ENCODE measurements at regions not wholly inside any gene's neighbourhood (a gene's known extent, or its start where the extent isn't known, plus 50 kb on each side); places are given as distances from the start of the nearest gene placed in this dataset.
"Not testable (repeated sequence)": the region's sequence is repeated elsewhere in the genome, so short reads cannot be mapped to it uniquely, and the experiment has no call there.

DNA sequence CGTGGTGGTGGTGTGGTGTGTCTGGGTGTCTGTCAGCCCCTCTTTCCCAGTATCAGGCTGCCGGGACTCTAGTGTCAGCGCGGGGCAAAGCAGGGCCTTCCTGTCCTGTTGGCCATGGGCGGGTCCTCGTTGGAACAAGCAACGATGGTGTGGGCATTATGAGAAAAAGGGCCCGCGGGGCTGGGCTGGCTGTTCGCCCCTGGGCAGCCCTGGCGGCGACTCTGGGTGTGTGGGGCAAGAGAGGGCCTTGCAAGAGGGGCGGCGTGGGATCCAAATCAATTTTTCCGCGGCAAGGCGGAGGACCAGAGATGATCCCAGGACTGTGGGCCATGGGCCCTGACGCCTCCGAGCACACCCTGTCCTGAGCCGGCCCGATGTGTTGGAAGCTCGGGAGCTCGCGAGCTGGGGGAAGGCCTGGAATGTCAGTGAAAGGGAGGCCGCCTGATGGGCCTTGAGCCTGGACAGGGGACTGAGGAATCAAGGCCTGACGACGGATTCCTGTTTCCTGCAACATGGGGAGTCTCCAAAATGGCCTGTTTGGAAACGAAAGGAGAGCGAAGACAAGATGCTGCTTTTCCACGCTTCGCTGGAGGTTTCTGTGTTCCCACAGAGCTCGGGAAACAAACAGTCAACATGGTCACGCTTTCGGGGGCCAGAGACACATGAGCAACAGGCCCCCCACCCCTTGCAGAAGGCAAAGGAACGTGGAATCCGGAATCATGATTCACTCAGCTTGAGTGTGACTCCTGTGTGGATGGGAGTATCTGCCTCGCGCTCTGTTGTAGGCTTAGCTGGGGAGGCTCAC, 364.7 kb upstream of the DEFB115 start:
- TF ChIP-seq, protein P1, sequence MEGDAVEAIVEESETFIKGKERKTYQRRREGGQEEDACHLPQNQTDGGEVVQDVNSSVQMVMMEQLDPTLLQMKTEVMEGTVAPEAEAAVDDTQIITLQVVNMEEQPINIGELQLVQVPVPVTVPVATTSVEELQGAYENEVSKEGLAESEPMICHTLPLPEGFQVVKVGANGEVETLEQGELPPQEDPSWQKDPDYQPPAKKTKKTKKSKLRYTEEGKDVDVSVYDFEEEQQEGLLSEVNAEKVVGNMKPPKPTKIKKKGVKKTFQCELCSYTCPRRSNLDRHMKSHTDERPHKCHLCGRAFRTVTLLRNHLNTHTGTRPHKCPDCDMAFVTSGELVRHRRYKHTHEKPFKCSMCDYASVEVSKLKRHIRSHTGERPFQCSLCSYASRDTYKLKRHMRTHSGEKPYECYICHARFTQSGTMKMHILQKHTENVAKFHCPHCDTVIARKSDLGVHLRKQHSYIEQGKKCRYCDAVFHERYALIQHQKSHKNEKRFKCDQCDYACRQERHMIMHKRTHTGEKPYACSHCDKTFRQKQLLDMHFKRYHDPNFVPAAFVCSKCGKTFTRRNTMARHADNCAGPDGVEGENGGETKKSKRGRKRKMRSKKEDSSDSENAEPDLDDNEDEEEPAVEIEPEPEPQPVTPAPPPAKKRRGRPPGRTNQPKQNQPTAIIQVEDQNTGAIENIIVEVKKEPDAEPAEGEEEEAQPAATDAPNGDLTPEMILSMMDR (IDR thresholded peaks at IDR 0.05), result no peak
- H3K27ac Mint-ChIP-seq, result no peak overlapping the region
- H3K27me3 Mint-ChIP-seq (ENCODE audit: insufficient read depth), result peaks cover 33% of the 10 kb centered on the region
- H3K9me3 Mint-ChIP-seq, result peaks cover 5% of the 10 kb centered on the region; the same call in 1 of the 2 replicates
- peak overlapping the region; percentile 53; the same call in 1 of the 2 replicates for H3K4me3 Mint-ChIP-seq
- no peak for DNase-seq
- H3K36me3 Mint-ChIP-seq (ENCODE audit: low read depth), result no peaks in the 10 kb centered on the region
- H3K4me1 Mint-ChIP-seq (ENCODE audit: low read depth), result peaks cover 17% of the 10 kb centered on the region; the same call in 1 of the 2 replicates

DNA sequence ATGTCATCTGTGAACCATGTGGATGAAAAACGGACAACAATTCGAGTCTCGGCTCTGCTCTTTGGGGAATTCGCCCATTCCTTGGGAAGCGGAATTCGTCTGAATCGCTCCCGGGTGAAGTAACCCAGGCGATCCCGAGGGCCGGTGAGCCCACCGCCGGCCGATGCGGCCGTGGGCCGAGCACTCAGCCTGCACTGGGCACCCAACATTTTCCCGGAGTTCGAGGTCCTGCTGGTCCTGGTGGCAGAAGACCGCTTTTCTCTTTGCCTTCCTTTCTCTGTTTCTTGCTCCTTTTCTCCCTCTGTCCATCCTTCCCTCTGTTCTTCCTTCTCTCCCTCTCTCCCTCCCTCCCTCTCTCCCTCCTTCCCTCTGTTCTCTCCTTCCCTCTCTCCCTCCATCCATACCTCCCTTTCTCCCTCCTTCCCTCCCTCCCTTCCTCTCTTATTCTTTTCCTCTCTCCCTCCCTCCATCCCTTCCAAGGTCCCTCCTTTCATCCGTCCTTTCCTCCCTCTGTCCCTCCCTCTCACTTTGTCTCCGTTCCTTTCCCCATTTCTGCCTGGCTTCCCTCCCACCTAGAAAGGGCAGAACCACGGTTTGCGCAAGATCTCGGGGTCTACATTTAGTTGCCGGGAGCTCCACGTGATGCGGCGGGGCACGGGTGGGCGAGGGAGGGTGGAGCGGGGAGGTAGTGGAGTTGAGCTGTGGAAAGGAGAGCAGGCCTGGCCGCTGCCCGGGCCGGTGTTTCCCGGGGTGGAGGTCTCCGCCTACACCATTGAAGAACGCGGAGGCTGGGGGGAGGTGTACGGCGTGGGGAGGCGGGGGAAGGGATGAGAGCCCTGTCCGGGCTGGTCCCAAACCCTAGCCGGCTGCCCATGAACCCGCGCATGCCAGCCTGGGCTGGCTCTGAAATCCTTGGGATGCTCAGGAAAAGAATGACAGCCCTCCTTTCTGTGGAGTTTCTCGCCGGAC, 363.8 kb upstream of the DEFB115 start:
- not testable (repeated sequence) for DNase-seq; H3K9me3 Mint-ChIP-seq; H3K36me3 Mint-ChIP-seq (ENCODE audit: low read depth); H3K27ac Mint-ChIP-seq
- peaks cover 17% of the 10 kb centered on the region; the same call in 1 of the 2 replicates for H3K4me1 Mint-ChIP-seq (ENCODE audit: low read depth)
- peak overlapping the region; percentile 53; the same call in 1 of the 2 replicates for H3K4me3 Mint-ChIP-seq
- H3K27me3 Mint-ChIP-seq (ENCODE audit: insufficient read depth), result peaks cover 35% of the 10 kb centered on the region

DNA sequence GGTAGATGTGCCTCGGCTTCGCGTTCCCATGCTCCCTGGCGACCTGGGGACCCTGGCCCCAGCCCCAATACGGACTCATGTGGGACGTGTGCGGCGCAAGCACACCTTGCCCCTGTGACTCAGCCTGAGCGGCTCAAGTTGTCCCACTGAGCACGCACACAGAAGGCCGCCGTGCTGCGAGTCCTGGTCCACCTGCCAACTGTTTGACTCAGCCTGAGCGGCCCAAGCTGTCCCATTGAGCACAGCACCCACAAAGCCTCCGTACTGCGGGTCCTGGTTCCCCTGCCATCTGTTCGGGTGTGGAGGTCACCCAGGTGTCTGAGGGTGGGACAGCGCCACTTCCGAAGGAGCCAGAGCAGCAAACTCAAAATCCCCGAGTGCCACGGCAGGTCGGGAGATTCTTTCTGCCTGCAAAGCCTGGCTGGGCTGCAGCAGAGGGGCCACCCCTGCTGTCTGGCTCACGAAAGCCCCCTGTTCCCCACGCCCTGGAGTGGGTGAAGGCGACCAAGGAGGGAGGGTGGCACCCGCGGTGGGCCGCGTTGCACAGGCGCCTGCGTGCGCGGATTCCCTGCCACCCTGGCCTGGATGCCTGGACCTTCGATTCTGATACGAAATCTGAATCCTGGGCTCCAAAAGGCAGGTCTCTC, 362.6 kb upstream of the DEFB115 start:
- H3K36me3 Mint-ChIP-seq (ENCODE audit: low read depth); DNase-seq; H3K9me3 Mint-ChIP-seq; H3K4me3 Mint-ChIP-seq; H3K27ac Mint-ChIP-seq: not testable (repeated sequence)
- peaks cover 22% of the 10 kb centered on the region; the same call in 1 of the 2 replicates for H3K4me1 Mint-ChIP-seq (ENCODE audit: low read depth)
- peaks cover 45% of the 10 kb centered on the region for H3K27me3 Mint-ChIP-seq (ENCODE audit: insufficient read depth)

DNA sequence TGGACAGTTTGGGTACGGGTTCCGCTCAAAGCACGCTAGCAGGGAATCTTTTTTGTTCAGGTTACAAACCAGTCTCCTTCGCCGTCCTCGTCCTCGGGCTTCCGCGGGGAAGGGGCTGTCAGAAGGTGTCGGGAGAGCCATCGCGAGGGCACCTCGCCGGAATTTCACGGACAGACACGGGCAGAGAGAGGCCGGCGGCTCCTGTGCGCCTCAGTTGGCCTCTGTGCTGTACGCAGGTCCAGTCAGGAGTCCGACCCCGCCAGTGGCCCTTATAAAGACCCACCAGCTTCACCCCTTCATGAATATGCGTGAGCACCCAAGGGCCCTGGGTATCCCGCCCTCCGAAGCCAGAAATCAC, 362.1 kb upstream of the DEFB115 start:
- not testable (repeated sequence) for H3K27ac Mint-ChIP-seq; H3K9me3 Mint-ChIP-seq; DNase-seq; H3K36me3 Mint-ChIP-seq (ENCODE audit: low read depth); H3K4me3 Mint-ChIP-seq
- peaks cover 22% of the 10 kb centered on the region; the same call in 1 of the 2 replicates for H3K4me1 Mint-ChIP-seq (ENCODE audit: low read depth)
- H3K27me3 Mint-ChIP-seq (ENCODE audit: insufficient read depth), result peaks cover 50% of the 10 kb centered on the region

DNA sequence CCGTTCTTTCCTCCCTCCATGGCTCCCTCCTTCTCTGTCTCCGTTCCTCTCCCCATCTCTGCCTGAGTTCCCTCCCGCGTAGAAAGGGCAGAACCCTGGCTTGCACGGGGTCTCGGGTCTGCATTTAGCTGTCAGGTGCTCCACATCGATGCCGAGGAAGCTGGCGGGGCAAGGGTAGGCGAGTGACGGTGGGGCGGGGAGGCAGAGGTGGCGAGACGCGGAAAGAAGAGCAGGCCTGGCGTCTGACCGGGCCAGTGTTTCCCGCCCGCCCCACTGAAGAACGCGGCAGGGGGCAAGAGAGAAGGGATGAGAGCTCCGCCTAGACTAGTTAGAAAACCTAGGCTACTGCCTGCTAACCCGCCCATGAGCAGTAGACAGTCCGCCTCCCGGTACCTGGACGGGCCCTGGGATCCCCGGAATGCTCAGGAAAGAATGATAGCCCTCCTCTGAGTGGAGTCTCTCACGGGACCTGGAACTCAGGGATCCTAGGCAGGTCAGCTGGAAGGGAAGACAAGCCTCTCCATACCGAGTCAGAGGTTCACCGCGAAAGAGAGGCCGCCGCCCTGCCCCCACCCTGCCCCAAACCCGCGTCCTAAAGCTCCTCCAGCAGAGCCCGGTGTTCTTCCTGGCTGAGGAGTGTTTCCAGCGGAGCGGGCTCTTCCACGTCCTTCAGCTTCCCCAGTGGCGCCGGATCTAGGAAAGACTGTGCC, 357.9 kb upstream of the DEFB115 start:
- not testable (repeated sequence) for H3K27ac Mint-ChIP-seq; DNase-seq; H3K36me3 Mint-ChIP-seq (ENCODE audit: low read depth); H3K9me3 Mint-ChIP-seq; H3K4me1 Mint-ChIP-seq (ENCODE audit: low read depth)
- peaks cover 38% of the 10 kb centered on the region for H3K27me3 Mint-ChIP-seq (ENCODE audit: insufficient read depth)
- H3K4me3 Mint-ChIP-seq, result peak overlapping the region; percentile 80; the same call in 1 of the 2 replicates

DNA sequence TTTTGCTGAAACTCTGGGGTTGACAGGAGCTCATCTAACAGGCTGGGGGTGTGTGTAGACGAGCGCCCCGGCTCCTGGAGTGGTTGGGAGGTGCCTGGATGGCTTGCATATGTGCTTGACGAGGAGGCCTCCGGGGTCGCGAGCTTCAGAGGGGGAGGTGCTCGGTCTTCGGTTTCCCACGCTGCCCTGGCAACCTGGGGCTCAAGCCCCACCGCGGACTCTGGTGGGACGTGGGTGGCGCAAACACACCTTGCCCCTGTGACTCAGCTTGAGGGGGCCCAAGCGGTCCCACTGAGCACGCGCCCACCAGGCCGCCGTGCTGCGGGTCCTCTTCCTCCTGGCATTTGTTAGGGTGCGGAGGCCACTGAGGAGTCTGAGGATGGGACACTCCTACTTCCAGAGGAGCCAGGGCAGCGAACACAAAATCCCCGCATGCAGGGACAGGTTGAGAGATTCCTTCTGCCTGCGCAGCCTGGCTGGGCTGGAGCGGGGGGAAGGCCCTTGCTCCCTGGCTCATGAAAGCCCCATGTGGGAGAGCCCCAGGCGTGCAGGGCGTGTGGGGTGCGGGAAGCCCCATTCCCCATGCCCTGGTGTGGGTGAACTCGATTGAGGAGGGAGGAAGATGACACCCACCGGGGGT, 357.3 kb upstream of the DEFB115 start:
- not testable (repeated sequence) for H3K36me3 Mint-ChIP-seq (ENCODE audit: low read depth); H3K27ac Mint-ChIP-seq; H3K9me3 Mint-ChIP-seq; H3K4me3 Mint-ChIP-seq; DNase-seq
- Mint-ChIP-seq H3K4me1 (ENCODE audit: low read depth) (peaks cover 13% of the 10 kb centered on the region; the same call in 1 of the 2 replicates), H3K27me3 (ENCODE audit: insufficient read depth) (peaks cover 42% of the 10 kb centered on the region)

DNA sequence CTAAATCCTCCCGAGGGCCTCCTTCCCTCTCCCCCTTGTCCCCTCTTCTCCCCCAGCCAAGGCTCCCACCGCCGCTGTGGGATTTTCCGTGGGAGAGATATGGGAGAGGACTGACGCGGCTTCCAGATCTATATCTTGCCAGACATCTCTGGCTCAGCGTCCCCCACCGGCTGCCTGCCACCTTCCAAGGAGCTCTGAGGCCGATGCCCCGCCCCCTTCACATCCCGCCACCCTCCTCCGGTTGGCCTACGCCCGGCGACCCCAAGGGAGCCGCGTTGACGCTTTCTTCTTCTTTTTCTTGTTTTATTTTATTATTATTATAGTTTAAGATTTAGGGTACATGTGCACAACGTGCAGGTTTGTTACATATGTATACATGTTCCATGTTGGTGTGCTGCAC, 352.2 kb upstream of the DEFB115 start:
- not testable (repeated sequence) for H3K4me3 Mint-ChIP-seq; H3K27ac Mint-ChIP-seq; H3K36me3 Mint-ChIP-seq (ENCODE audit: low read depth); DNase-seq
- peaks cover 20% of the 10 kb centered on the region for H3K4me1 Mint-ChIP-seq (ENCODE audit: low read depth)
- peaks cover 30% of the 10 kb centered on the region for H3K27me3 Mint-ChIP-seq (ENCODE audit: insufficient read depth)
- H3K9me3 Mint-ChIP-seq, result peaks cover 12% of the 10 kb centered on the region

Data from HFFc6 (cell line).